DOHH2 (cell line): ENCODE measurements at regions not wholly inside any gene's neighbourhood (a gene's known extent, or its start where the extent isn't known, plus 50 kb on each side); places are given as distances from the start of the nearest gene placed in this dataset.

Experiments used
- H3F3A ChIP-seq: fragments of 200-600 bp; sonication (generic), shearing (Covaris generic); 2 replicates; pipeline ENCODE4 v1.6.0; 2016; ENCODE audit warnings: antibody characterized with exemption, mild to moderate bottlenecking; ENCODE audit not compliant: control insufficient read depth, insufficient read depth
- H3K27ac ChIP-seq: fragments of 200-600 bp; sonication (generic); 2 replicates; pipeline ENCODE4 v1.5.1; 2014; ENCODE audit warnings: low read depth, mild to moderate bottlenecking, low read length, moderate library complexity
- H3K27me3 ChIP-seq: fragments of 200-600 bp; sonication (generic); 2 replicates; pipeline ENCODE4 v1.6.1; 2014; ENCODE audit warnings: mild to moderate bottlenecking, low read length, mixed read lengths; ENCODE audit not compliant: control insufficient read depth
- H3K36me3 ChIP-seq: fragments of 200-600 bp; sonication (generic); 2 replicates; pipeline ENCODE4 v1.6.1; 2014; ENCODE audit warnings: mild to moderate bottlenecking, low read length, moderate library complexity, mixed read lengths; ENCODE audit not compliant: control insufficient read depth
- H3K4me1 ChIP-seq: fragments of 200-600 bp; sonication (generic); 2 replicates; pipeline ENCODE4 v1.6.1; 2014; ENCODE audit warnings: mild to moderate bottlenecking, low read length, mixed read lengths; ENCODE audit not compliant: control insufficient read depth
- H3K4me2 ChIP-seq: fragments of 200-600 bp; sonication (generic); 2 replicates; pipeline ENCODE4 v1.6.0; 2014; ENCODE audit warnings: mild to moderate bottlenecking, low read length, moderate library complexity
- H3K4me3 ChIP-seq: fragments of 200-600 bp; sonication (generic); 2 replicates; pipeline ENCODE4 v1.5.1; 2014; ENCODE audit warnings: mild to moderate bottlenecking, low read length, mixed read lengths
- H3K79me2 ChIP-seq: fragments of 200-600 bp; sonication (generic); 2 replicates; pipeline ENCODE4 v1.6.1; 2014; ENCODE audit warnings: mild to moderate bottlenecking, low read length, mixed read lengths; ENCODE audit not compliant: control insufficient read depth
- H3K9me2 ChIP-seq: fragments of 200-600 bp; sonication (generic); replicated peaks from 2 replicates; pipeline ENCODE4 v1.6.1; 2014; ENCODE audit warnings: mild to moderate bottlenecking, low read length, mixed read lengths; ENCODE audit not compliant: control insufficient read depth
- H3K9me3 ChIP-seq: fragments of 200-600 bp; sonication (generic); 2 replicates; pipeline ENCODE4 v1.6.1; 2014; ENCODE audit warnings: antibody characterized with exemption, low read length, mixed read lengths; ENCODE audit not compliant: control insufficient read depth, insufficient read depth
- H4K20me1 ChIP-seq: fragments of 200-600 bp; sonication (generic); 2 replicates; pipeline ENCODE4 v1.6.0; 2014; ENCODE audit warnings: low read depth, mild to moderate bottlenecking, antibody characterized with exemption, low read length, moderate library complexity; ENCODE audit not compliant: control insufficient read depth, insufficient read depth
- CTCF ChIP-seq: fragments of 200-600 bp; sonication (generic); IDR thresholded peaks from one replicate; pipeline ENCODE4 v1.5.1; 2014; ENCODE audit warnings: antibody characterized with exemption, mild to moderate bottlenecking, low read depth, low read length; ENCODE audit not compliant: poor library complexity, severe bottlenecking
- EZH2phosphoT487 ChIP-seq: fragments of 200-600 bp; sonication (generic); IDR thresholded peaks from 2 replicates; pipeline ENCODE4 v1.6.1; 2017; ENCODE audit warnings: borderline replicate concordance, mild to moderate bottlenecking, antibody characterized with exemption, low read length, moderate library complexity, mixed read lengths

GRCh38 chr9:109989296-109989695 lies 209.3 kb downstream of the PALM2AKAP2 start:
- no peaks in the 10 kb centered on the region for H4K20me1 ChIP-seq
- H3K4me3 ChIP-seq: no peak overlapping the region
- H3F3A ChIP-seq: no peaks in the 10 kb centered on the region; the same call in 1 of the 2 replicates
- H3K27ac ChIP-seq: no peak overlapping the region
- no peaks in the 10 kb centered on the region for H3K9me2 ChIP-seq
- H3K36me3 ChIP-seq: no peaks in the 10 kb centered on the region
- peaks cover 12% of the 10 kb centered on the region for H3K4me1 ChIP-seq
- H3K79me2 ChIP-seq: no peaks in the 10 kb centered on the region
- no peaks in the 10 kb centered on the region for H3K27me3 ChIP-seq
- no peak overlapping the region for H3K4me2 ChIP-seq
- peaks cover 8% of the 10 kb centered on the region; the same call in 1 of the 2 replicates for H3K9me3 ChIP-seq
- TF ChIP-seq CTCF (no peak), EZH2phosphoT487 (no peak)

- no peaks in the 10 kb centered on the region for H3K79me2 ChIP-seq
- no peak overlapping the region for H3K4me2 ChIP-seq
- no peaks in the 10 kb centered on the region; the same call in 1 of the 2 replicates for H3F3A ChIP-seq
- peaks cover 14% of the 10 kb centered on the region; the same call in 1 of the 2 replicates for H3K9me3 ChIP-seq
- no peak overlapping the region for H3K4me3 ChIP-seq
- no peak overlapping the region for H3K27ac ChIP-seq
- H3K4me1 ChIP-seq: peaks cover 12% of the 10 kb centered on the region
- no peaks in the 10 kb centered on the region for H4K20me1 ChIP-seq
- no peaks in the 10 kb centered on the region for H3K36me3 ChIP-seq
- H3K9me2 ChIP-seq: no peaks in the 10 kb centered on the region
- no peak for TF ChIP-seq EZH2phosphoT487
- no peak for TF ChIP-seq CTCF
- no peaks in the 10 kb centered on the region for H3K27me3 ChIP-seq
These were observed 210.5 kb downstream of the PALM2AKAP2 start for GRCh38 chr9:109990541-109990940.

- H3F3A ChIP-seq: no peaks in the 10 kb centered on the region; the same call in 1 of the 2 replicates
- TF ChIP-seq EZH2phosphoT487 (no peak), CTCF (no peak)
These were observed 212.3 kb downstream of the PALM2AKAP2 start for GRCh38 chr9:109992293-109992692.

More at GRCh38 chr9:109992293-109992692, 212.3 kb downstream of the PALM2AKAP2 start:
- Histone ChIP-seq H3K27me3 (no peaks in the 10 kb centered on the region), H3K27ac (no peak overlapping the region), H3K36me3 (no peaks in the 10 kb centered on the region), H3K4me2 (no peak overlapping the region), H4K20me1 (no peaks in the 10 kb centered on the region), H3K4me3 (no peak overlapping the region), H3K9me2 (no peaks in the 10 kb centered on the region), H3K4me1 (peaks cover 12% of the 10 kb centered on the region), H3K79me2 (no peaks in the 10 kb centered on the region), H3K9me3 (peaks cover 16% of the 10 kb centered on the region; the same call in 1 of the 2 replicates)
